NCI-H82 treated with DMSO at 0.1 percent for 48 hours (cell line): ENCODE measurements at regions not wholly inside any gene's neighbourhood (a gene's known extent, or its start where the extent isn't known, plus 50 kb on each side); places are given as distances from the start of the nearest gene placed in this dataset.
A peak's percentile ranks its signal among the peaks of the same experiment; 100 is the strongest.
"Not testable (repeated sequence)": the region's sequence is repeated elsewhere in the genome, so short reads cannot be mapped to it uniquely, and the experiment has no call there.

Experiments used
- DNase-seq: peaks from one replicate; lab custom pipeline; 2025; ENCODE audit not compliant: unreplicated experiment; lab: John Stamatoyannopoulos, UW

- DNase-seq, result no peak
These were observed 628.4 kb downstream of the SPRY1 start for GRCh38 chr4:124025000-124025399.

- no peak for DNase-seq
These were observed 628.8 kb downstream of the SPRY1 start for GRCh38 chr4:124025428-124025827.

GRCh38 chr4:124028182-124028581 is 631.6 kb downstream of the SPRY1 start:
- DNase-seq, result peak; percentile 32

GRCh38 chr4:124030147-124030546 is 633.6 kb downstream of the SPRY1 start:
- DNase-seq, result no peak

- no peak for DNase-seq
These were observed 635.4 kb downstream of the SPRY1 start for GRCh38 chr4:124032035-124032434.

GRCh38 chr4:124035364-124036041 is 638.9 kb downstream of the SPRY1 start:
- no peak for DNase-seq

GRCh38 chr4:124037236-124037635 is 640.6 kb downstream of the SPRY1 start:
- DNase-seq, result no peak

- DNase-seq, result no peak
These were observed 647.7 kb downstream of the SPRY1 start for GRCh38 chr4:124044330-124044729.

GRCh38 chr4:124044867-124045266 is 648.3 kb downstream of the SPRY1 start:
- no peak for DNase-seq

GRCh38 chr4:124046190-124046589 is 649.6 kb downstream of the SPRY1 start:
- no peak for DNase-seq

- DNase-seq, result no peak
These were observed 657.4 kb downstream of the SPRY1 start for GRCh38 chr4:124053872-124054538.

GRCh38 chr4:124055336-124055735 is 657.2 kb downstream of the ANKRD50 start:
- DNase-seq, result no peak

GRCh38 chr4:124055896-124056295 is 656.6 kb downstream of the ANKRD50 start:
- no peak for DNase-seq

- DNase-seq, result no peak
These were observed 652.1 kb downstream of the ANKRD50 start for GRCh38 chr4:124060261-124060918.

- no peak for DNase-seq
These were observed 651.1 kb downstream of the ANKRD50 start for GRCh38 chr4:124061413-124061812.

GRCh38 chr4:124065422-124065821 is 647.1 kb downstream of the ANKRD50 start:
- no peak for DNase-seq

GRCh38 chr4:124065936-124066335 is 646.6 kb downstream of the ANKRD50 start:
- no peak for DNase-seq

GRCh38 chr4:124066595-124066994 is 645.9 kb downstream of the ANKRD50 start:
- DNase-seq, result no peak

GRCh38 chr4:124067046-124067445 is 645.5 kb downstream of the ANKRD50 start:
- DNase-seq, result no peak

GRCh38 chr4:124070688-124071484 is 641.6 kb downstream of the ANKRD50 start:
- DNase-seq, result no peak

GRCh38 chr4:124075276-124075675 is 637.3 kb downstream of the ANKRD50 start:
- not testable (repeated sequence) for DNase-seq
